DND-41 (cell line): ENCODE measurements at regions not wholly inside any gene's neighbourhood (a gene's known extent, or its start where the extent isn't known, plus 50 kb on each side); places are given as distances from the start of the nearest gene placed in this dataset.

ENCODE experiments used
- EZH2 ChIP-seq: IDR thresholded peaks from 3 replicates; pipeline ENCODE4 v1.6.1; 2012; ENCODE audit warnings: borderline replicate concordance, low read depth, mild to moderate bottlenecking, moderate library complexity, low read length, inconsistent platforms; ENCODE audit not compliant: severe bottlenecking
- TF ChIP-seq, protein P1 (sequence below): IDR thresholded peaks from 2 replicates; pipeline ENCODE4 v1.5.1; 2012; ENCODE audit warnings: borderline replicate concordance, low read length, moderate library complexity, mild to moderate bottlenecking; ENCODE audit not compliant: poor library complexity, severe bottlenecking; ENCODE audit errors: extremely low read depth

DNA sequence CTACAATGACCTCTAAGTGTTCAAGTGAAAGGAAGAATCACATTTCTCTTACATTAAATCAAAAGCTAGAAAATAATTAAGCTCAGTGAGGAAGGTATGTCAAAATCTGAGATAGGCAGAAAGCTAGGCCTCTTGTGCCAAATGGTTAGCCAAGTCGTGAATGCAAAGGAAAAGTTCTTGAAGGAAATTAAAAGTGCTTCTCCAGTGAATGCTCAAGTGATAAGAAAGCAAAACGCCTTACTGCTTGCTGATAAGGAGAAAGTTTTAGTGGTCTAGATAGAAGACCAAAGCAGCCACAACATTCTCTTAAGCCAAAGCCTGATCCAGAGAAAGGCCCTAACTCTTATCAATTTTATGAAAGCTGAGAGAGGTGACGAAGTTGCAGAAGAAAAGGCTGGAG is 932.3 kb upstream of the ACVR2A start:
- TF ChIP-seq, protein P1, sequence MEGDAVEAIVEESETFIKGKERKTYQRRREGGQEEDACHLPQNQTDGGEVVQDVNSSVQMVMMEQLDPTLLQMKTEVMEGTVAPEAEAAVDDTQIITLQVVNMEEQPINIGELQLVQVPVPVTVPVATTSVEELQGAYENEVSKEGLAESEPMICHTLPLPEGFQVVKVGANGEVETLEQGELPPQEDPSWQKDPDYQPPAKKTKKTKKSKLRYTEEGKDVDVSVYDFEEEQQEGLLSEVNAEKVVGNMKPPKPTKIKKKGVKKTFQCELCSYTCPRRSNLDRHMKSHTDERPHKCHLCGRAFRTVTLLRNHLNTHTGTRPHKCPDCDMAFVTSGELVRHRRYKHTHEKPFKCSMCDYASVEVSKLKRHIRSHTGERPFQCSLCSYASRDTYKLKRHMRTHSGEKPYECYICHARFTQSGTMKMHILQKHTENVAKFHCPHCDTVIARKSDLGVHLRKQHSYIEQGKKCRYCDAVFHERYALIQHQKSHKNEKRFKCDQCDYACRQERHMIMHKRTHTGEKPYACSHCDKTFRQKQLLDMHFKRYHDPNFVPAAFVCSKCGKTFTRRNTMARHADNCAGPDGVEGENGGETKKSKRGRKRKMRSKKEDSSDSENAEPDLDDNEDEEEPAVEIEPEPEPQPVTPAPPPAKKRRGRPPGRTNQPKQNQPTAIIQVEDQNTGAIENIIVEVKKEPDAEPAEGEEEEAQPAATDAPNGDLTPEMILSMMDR: no peak
- TF ChIP-seq EZH2: no peak
